ENCODE measurements at regions not wholly inside any gene's neighbourhood (a gene's known extent, or its start where the extent isn't known, plus 50 kb on each side); places are given as distances from the start of the nearest gene placed in this dataset.

DNA sequence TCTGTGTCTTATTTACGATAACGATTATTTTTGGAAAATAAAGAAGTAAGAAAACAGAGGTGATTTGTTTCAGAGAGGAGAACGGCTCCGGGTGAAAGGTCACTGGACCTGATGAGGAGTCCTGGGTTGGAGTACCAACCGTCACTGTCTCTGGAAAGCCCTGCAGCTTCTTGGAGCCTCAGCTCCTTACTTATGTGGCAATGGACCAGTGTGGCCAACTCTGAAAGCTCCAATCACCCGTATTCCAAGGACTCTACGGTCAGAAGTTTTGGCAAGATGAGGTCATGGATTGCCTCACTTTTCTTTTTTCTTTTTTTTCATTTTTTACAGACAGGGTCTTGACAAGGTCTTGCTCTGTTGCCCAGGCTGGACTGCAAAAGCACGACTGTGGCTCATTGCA lies 84.8 kb downstream of the KLF4 start:
- H4K20me1 ChIP-seq (ENCODE audit: insufficient read depth, low read length), result no peaks in the 10 kb centered on the region
- H3K36me3 Mint-ChIP-seq, result no peaks in the 10 kb centered on the region
- no peak overlapping the region for H3K4me2 ChIP-seq (replicated peaks; ENCODE audit: extremely low read depth, low read length, poor library complexity, severe bottlenecking)
- H3K36me3 ChIP-seq (replicated peaks in 1 of 2; ENCODE audit: control insufficient read depth in 1 of 2, insufficient read depth in 2 of 2, low read length in 2 of 2), result no peaks in the 10 kb centered on the region
- no peak overlapping the region for H3K4me3 ChIP-seq (replicated peaks in 1 of 3; ENCODE audit: low read depth in 2 of 3, low read length in 3 of 3)
- intact Hi-C loops (cut with micrococcal nuclease), result no loop called here
- TF ChIP-seq, protein P1, sequence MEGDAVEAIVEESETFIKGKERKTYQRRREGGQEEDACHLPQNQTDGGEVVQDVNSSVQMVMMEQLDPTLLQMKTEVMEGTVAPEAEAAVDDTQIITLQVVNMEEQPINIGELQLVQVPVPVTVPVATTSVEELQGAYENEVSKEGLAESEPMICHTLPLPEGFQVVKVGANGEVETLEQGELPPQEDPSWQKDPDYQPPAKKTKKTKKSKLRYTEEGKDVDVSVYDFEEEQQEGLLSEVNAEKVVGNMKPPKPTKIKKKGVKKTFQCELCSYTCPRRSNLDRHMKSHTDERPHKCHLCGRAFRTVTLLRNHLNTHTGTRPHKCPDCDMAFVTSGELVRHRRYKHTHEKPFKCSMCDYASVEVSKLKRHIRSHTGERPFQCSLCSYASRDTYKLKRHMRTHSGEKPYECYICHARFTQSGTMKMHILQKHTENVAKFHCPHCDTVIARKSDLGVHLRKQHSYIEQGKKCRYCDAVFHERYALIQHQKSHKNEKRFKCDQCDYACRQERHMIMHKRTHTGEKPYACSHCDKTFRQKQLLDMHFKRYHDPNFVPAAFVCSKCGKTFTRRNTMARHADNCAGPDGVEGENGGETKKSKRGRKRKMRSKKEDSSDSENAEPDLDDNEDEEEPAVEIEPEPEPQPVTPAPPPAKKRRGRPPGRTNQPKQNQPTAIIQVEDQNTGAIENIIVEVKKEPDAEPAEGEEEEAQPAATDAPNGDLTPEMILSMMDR (IDR thresholded peaks at IDR 0.05), result no peak
- H3K9me3 ChIP-seq (replicated peaks in 1 of 2; ENCODE audit: control insufficient read depth in 1 of 2, insufficient read depth in 1 of 2, low read length in 2 of 2), result no peaks in the 10 kb centered on the region
- H3K79me2 ChIP-seq (ENCODE audit: insufficient read depth, low read length), result no peaks in the 10 kb centered on the region
- no peak overlapping the region for H2AFZ ChIP-seq (ENCODE audit: insufficient read depth, low read depth, low read length, poor library complexity, severe bottlenecking)
- no peaks in the 10 kb centered on the region for H3K27me3 ChIP-seq (ENCODE audit: control insufficient read depth in 2 of 2, insufficient read depth in 2 of 2, low read length in 2 of 2)
- no peaks in the 10 kb centered on the region for H3K4me1 Mint-ChIP-seq
- no peak for DNase-seq
- H3K4me3 Mint-ChIP-seq, result no peak overlapping the region
- no peak overlapping the region for H3K27ac ChIP-seq (ENCODE audit: low read depth in 1 of 2, low read length in 2 of 2)
- H3K27ac Mint-ChIP-seq, result no peak overlapping the region
- 94% methylated on average over 7 of the region's 8 CpGs for WGBS (ENCODE audit: insufficient coverage)
- no peak overlapping the region for H3K9ac ChIP-seq (ENCODE audit: insufficient read depth, low read length, poor library complexity, severe bottlenecking)
- peaks cover 0 to 12% (median 0%) of the 10 kb centered on the region in 7 donors for H3K9me3 Mint-ChIP-seq
- peaks cover 4 to 5% (median 5%) of the 10 kb centered on the region in 3 donors for H3K27me3 Mint-ChIP-seq (ENCODE audit: low read depth in 3 of 3)
- H3K4me1 ChIP-seq (ENCODE audit: control insufficient read depth in 1 of 2, insufficient read depth in 2 of 2, low read length in 2 of 2), result no peaks in the 10 kb centered on the region

DNA sequence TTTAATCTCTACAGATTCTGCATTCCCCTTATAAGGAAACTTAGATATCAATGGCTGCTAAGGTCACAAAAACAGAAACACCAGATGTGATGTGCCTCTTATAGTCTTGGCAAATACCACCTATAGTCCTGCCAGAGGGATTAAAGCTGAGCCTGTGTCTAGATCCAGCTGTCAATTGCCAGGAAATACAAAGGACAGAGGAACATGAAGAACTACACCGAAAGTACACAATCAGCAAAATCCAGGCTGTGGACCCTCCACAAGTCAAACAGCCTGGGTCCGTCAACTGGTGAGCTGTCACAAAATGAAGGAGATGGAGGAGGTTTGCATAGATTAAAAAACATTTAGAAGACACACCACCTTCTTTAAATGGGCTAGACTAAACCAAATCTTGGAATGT lies 85.4 kb downstream of the KLF4 start:
- Histone ChIP-seq H3K27ac (ENCODE audit: low read depth in 1 of 2, low read length in 2 of 2) (no peak overlapping the region), H3K27me3 (ENCODE audit: control insufficient read depth in 2 of 2, insufficient read depth in 2 of 2, low read length in 2 of 2) (no peaks in the 10 kb centered on the region), H3K79me2 (ENCODE audit: insufficient read depth, low read length) (no peaks in the 10 kb centered on the region), H3K9ac (ENCODE audit: insufficient read depth, low read length, poor library complexity, severe bottlenecking) (no peak overlapping the region), H3K4me1 (ENCODE audit: control insufficient read depth in 1 of 2, insufficient read depth in 2 of 2, low read length in 2 of 2) (no peaks in the 10 kb centered on the region), H3K9me3 (replicated peaks in 1 of 2; ENCODE audit: control insufficient read depth in 1 of 2, insufficient read depth in 1 of 2, low read length in 2 of 2) (no peaks in the 10 kb centered on the region), H2AFZ (ENCODE audit: insufficient read depth, low read depth, low read length, poor library complexity, severe bottlenecking) (no peak overlapping the region), H3K36me3 (replicated peaks in 1 of 2; ENCODE audit: control insufficient read depth in 1 of 2, insufficient read depth in 2 of 2, low read length in 2 of 2) (no peaks in the 10 kb centered on the region), H4K20me1 (ENCODE audit: insufficient read depth, low read length) (no peaks in the 10 kb centered on the region), H3K4me3 (replicated peaks in 1 of 3; ENCODE audit: low read depth in 2 of 3, low read length in 3 of 3) (no peak overlapping the region), H3K4me2 (replicated peaks; ENCODE audit: extremely low read depth, low read length, poor library complexity, severe bottlenecking) (no peak overlapping the region)
- no CpG with 5 or more reads among the region's 2 CpGs for WGBS (ENCODE audit: insufficient coverage)
- peaks cover 4 to 5% (median 5%) of the 10 kb centered on the region in 3 donors for H3K27me3 Mint-ChIP-seq (ENCODE audit: low read depth in 3 of 3)
- intact Hi-C loops (cut with micrococcal nuclease), result no loop called here
- no peaks in the 10 kb centered on the region for H3K36me3 Mint-ChIP-seq
- no peak for DNase-seq
- TF ChIP-seq, protein P1 (IDR thresholded peaks at IDR 0.05), result no peak
- H3K4me1 Mint-ChIP-seq, result no peaks in the 10 kb centered on the region
- peaks cover 0 to 12% (median 0%) of the 10 kb centered on the region in 7 donors for H3K9me3 Mint-ChIP-seq
- no peak overlapping the region for H3K27ac Mint-ChIP-seq
- no peak overlapping the region for H3K4me3 Mint-ChIP-seq

All from CD14-positive monocyte (primary cell).